GM23338 (cell line): ENCODE measurements at regions not wholly inside any gene's neighbourhood (a gene's known extent, or its start where the extent isn't known, plus 50 kb on each side); places are given as distances from the start of the nearest gene placed in this dataset.

Experiments used
- ATAC-seq: fragments of 200-7000 bp; cut with Tn5 transposase; 3 replicates; pipeline ENCODE4 v1.9.1; 2020
- DNase-seq: peaks from one replicate; pipeline ENCODE4 v3.0.0-alpha.2; 2015; ENCODE audit warnings: low spot score
- H2AFZ ChIP-seq: fragments of 200-600 bp; sonication (generic); 2 replicates; pipeline ENCODE4 v1.8.0; 2016; ENCODE audit warnings: antibody characterized with exemption, mild to moderate bottlenecking, moderate library complexity
- H3F3A ChIP-seq: fragments of 200-600 bp; sonication (generic); replicated peaks from 2 replicates; pipeline ENCODE4 v1.8.0; 2017; ENCODE audit warnings: antibody characterized with exemption, mixed run types, low read depth
- H3K27ac ChIP-seq: fragments of 200-600 bp; sonication (generic); 2 replicates; pipeline ENCODE4 v1.6.1; 2016; ENCODE audit warnings: low read depth
- H3K27me3 ChIP-seq: fragments of 200-600 bp; sonication (generic); 2 replicates; pipeline ENCODE4 v1.8.0; 2016; ENCODE audit warnings: mild to moderate bottlenecking, mixed run types, moderate library complexity; ENCODE audit not compliant: insufficient read depth
- H3K36me3 ChIP-seq: fragments of 200-600 bp; sonication (generic); 2 replicates; pipeline ENCODE4 v1.8.0; 2016; ENCODE audit warnings: mild to moderate bottlenecking; ENCODE audit not compliant: insufficient read depth
- H3K4me1 ChIP-seq: fragments of 200-600 bp; sonication (generic); 2 replicates; pipeline ENCODE4 v1.8.0; 2016; ENCODE audit warnings: mild to moderate bottlenecking, moderate library complexity; ENCODE audit not compliant: insufficient read depth
- H3K4me2 ChIP-seq: fragments of 200-600 bp; sonication (generic); 2 replicates; pipeline ENCODE4 v1.7.1; 2017; ENCODE audit warnings: mixed run types
- H3K4me3 ChIP-seq: fragments of 200-600 bp; sonication (generic); 2 replicates; pipeline ENCODE4 v1.6.1; 2016; ENCODE audit warnings: mixed run types
- H3K79me2 ChIP-seq: fragments of 200-600 bp; sonication (generic); replicated peaks from 2 replicates; pipeline ENCODE4 v1.8.0; 2017; ENCODE audit warnings: mild to moderate bottlenecking; ENCODE audit not compliant: insufficient read depth
- H3K9me2 ChIP-seq: fragments of 200-600 bp; sonication (generic); 2 replicates; pipeline ENCODE4 v1.8.0; 2017; ENCODE audit not compliant: insufficient read depth
- H4K20me1 ChIP-seq: fragments of 200-600 bp; sonication (generic); replicated peaks from 2 replicates; pipeline ENCODE4 v1.8.0; 2017; ENCODE audit warnings: mild to moderate bottlenecking; ENCODE audit not compliant: insufficient read depth
- H3K27ac Mint-ChIP-seq: 2 replicates; pipeline ENCODE4 v1.8.0; 2020; ENCODE audit warnings: inconsistent platforms, mild to moderate bottlenecking, moderate library complexity, mixed read lengths
- H3K27me3 Mint-ChIP-seq: 3 replicates; pipeline ENCODE4 v1.8.0; 2022; ENCODE audit warnings: low read depth, mild to moderate bottlenecking, moderate library complexity, mixed read lengths, inconsistent platforms; ENCODE audit not compliant: insufficient read depth, poor library complexity
- H3K36me3 Mint-ChIP-seq: 3 replicates; pipeline ENCODE4 v1.8.0; 2021; ENCODE audit warnings: low read depth, mild to moderate bottlenecking, inconsistent platforms, moderate library complexity, mixed read lengths
- H3K4me1 Mint-ChIP-seq: 3 replicates; pipeline ENCODE4 v1.8.0; 2020; ENCODE audit warnings: mild to moderate bottlenecking, inconsistent platforms, mixed read lengths
- H3K4me3 Mint-ChIP-seq: 3 replicates; pipeline ENCODE4 v1.8.0; 2021; ENCODE audit warnings: moderate library complexity, mild to moderate bottlenecking, inconsistent platforms, mixed read lengths
- H3K9me3 Mint-ChIP-seq: 3 replicates; pipeline ENCODE4 v1.8.0; 2020; ENCODE audit warnings: moderate library complexity, mild to moderate bottlenecking, inconsistent platforms, mixed read lengths
- EZH2 ChIP-seq: fragments of 200-600 bp; sonication (generic); IDR thresholded peaks from one replicate; pipeline ENCODE4 v1.8.0; 2017; ENCODE audit warnings: antibody characterized with exemption, mild to moderate bottlenecking, low read depth; ENCODE audit not compliant: unreplicated experiment
- EZH2phosphoT487 ChIP-seq: fragments of 200-600 bp; sonication (generic); IDR thresholded peaks from one replicate; pipeline ENCODE4 v1.8.1; 2018; ENCODE audit warnings: antibody characterized with exemption; ENCODE audit not compliant: unreplicated experiment
- NANOG ChIP-seq: IDR thresholded peaks from 2 replicates; pipeline ENCODE4 v1.6.1; 2016; ENCODE audit warnings: antibody characterized with exemption, borderline replicate concordance
- POLR2AphosphoS5 ChIP-seq: IDR thresholded peaks from 2 replicates; pipeline ENCODE4 v1.6.1; 2016; ENCODE audit warnings: antibody characterized with exemption, low read depth
- ZNF114 ChIP-seq: fragments of 250-450 bp; sonication (Bioruptor Pico); IDR thresholded peaks from 2 replicates; pipeline ENCODE4 v1.5.0; 2020; ENCODE audit warnings: mild to moderate bottlenecking, moderate library complexity
- ZNF331 ChIP-seq: fragments of 250-450 bp; sonication (Bioruptor Pico); IDR thresholded peaks from 2 replicates; pipeline ENCODE4 v1.5.0; 2020; ENCODE audit warnings: low read depth, mild to moderate bottlenecking, moderate library complexity
- ZNF462 ChIP-seq: fragments of 250-450 bp; sonication (Bioruptor Pico); IDR thresholded peaks from 2 replicates; pipeline ENCODE4 v1.5.0; 2020; ENCODE audit warnings: mild to moderate bottlenecking, moderate library complexity

- TF ChIP-seq ZNF462 (no peak), EZH2phosphoT487 (no peak), ZNF331 (CRISPR knock-in tag) (no peak), POLR2AphosphoS5 (no peak), ZNF114 (CRISPR knock-in tag) (no peak)
Observed at GRCh38 chr5:82622711-82623514, 344.8 kb upstream of the RPS23 start (continued).

- no peak overlapping the region for H3K4me2 ChIP-seq
- Mint-ChIP-seq H3K36me3 (no peaks in the 10 kb centered on the region), H3K4me3 (no peak overlapping the region), H3K9me3 (peaks cover 9% of the 10 kb centered on the region; the same call in 2 of the 3 replicates), H3K27ac (no peak overlapping the region), H3K27me3 (no peaks in the 10 kb centered on the region), H3K4me1 (no peaks in the 10 kb centered on the region)
- DNase-seq, result no peak
- no peak overlapping the region for H3K27ac ChIP-seq
- no peak for ATAC-seq
- H3F3A ChIP-seq, result no peaks in the 10 kb centered on the region
- H3K4me3 ChIP-seq, result no peak overlapping the region
- peaks cover 10% of the 10 kb centered on the region; the same call in 1 of the 2 replicates for H3K9me2 ChIP-seq
- H2AFZ ChIP-seq, result no peak overlapping the region
- no peaks in the 10 kb centered on the region for H3K36me3 ChIP-seq
- no peaks in the 10 kb centered on the region for H3K27me3 ChIP-seq
- TF ChIP-seq NANOG (no peak), ZNF114 (CRISPR knock-in tag) (no peak), EZH2 (no peak)
- H3K79me2 ChIP-seq, result no peaks in the 10 kb centered on the region
- no peaks in the 10 kb centered on the region for H3K4me1 ChIP-seq
- H4K20me1 ChIP-seq, result no peaks in the 10 kb centered on the region
Observed at GRCh38 chr5:82622205-82622604, 344.1 kb upstream of the RPS23 start.
